Urinary bladder (tissue), 3 donors: ENCODE measurements at regions not wholly inside any gene's neighbourhood (a gene's known extent, or its start where the extent isn't known, plus 50 kb on each side); places are given as distances from the start of the nearest gene placed in this dataset.

Source experiments
- DNase-seq: peaks from one replicate; pipeline ENCODE4 v3.0.0-alpha.2; 2015; ENCODE audit errors: extremely low spot score
- H3K27ac ChIP-seq: one replicate; pipeline ENCODE4 v1.5.1; 2013; ENCODE audit warnings: low read depth, mild to moderate bottlenecking, moderate library complexity
- H3K36me3 ChIP-seq: one replicate; pipeline ENCODE4 v1.6.1; 2013; ENCODE audit warnings: mild to moderate bottlenecking, moderate library complexity; ENCODE audit not compliant: insufficient read depth
- H3K4me1 ChIP-seq: one replicate; pipeline ENCODE4 v1.6.1; 2013; ENCODE audit warnings: mild to moderate bottlenecking, moderate library complexity; ENCODE audit not compliant: insufficient read depth
- H3K4me3 ChIP-seq: one replicate; pipeline ENCODE4 v1.5.1; 2013; ENCODE audit warnings: low read depth, low read length
- WGBS: extraction: QIAGEN DNeasy Blood & Tissue Kit; methylation state at CpG from one replicate; pipeline ENCODE4 v1.1.7; 2013; 5-methylcytosine and 5-hydroxymethylcytosine counted together
- donor health status: healthy with polysubstance abuse.
- donor health status: healthy.

- H3K4me3 ChIP-seq, result no peak overlapping the region
- no peak for DNase-seq
- H3K36me3 ChIP-seq, result no peaks in the 10 kb centered on the region
- no peaks in the 10 kb centered on the region for H3K4me1 ChIP-seq
- 90% methylated on average over 5 of the region's 5 CpGs for WGBS
- no peak overlapping the region for H3K27ac ChIP-seq
Measured at GRCh38 chr6:165830761-165831160, 167.7 kb upstream of the PDE10A start.

GRCh38 chr6:165829376-165829775 lies 166.3 kb upstream of the PDE10A start:
- Histone ChIP-seq H3K27ac (no peak overlapping the region), H3K4me3 (no peak overlapping the region), H3K36me3 (no peaks in the 10 kb centered on the region), H3K4me1 (no peaks in the 10 kb centered on the region)
- no peak for DNase-seq
- WGBS, result 95% methylated on average over 6 of the region's 6 CpGs

GRCh38 chr6:165827190-165827518 lies 164.1 kb upstream of the PDE10A start:
- no peak for DNase-seq
- Histone ChIP-seq H3K4me1 (no peaks in the 10 kb centered on the region), H3K27ac (no peak overlapping the region), H3K36me3 (no peaks in the 10 kb centered on the region), H3K4me3 (no peak overlapping the region)
- 95% methylated on average over 19 of the region's 19 CpGs for WGBS

- Histone ChIP-seq H3K4me1 (no peaks in the 10 kb centered on the region), H3K36me3 (no peaks in the 10 kb centered on the region), H3K4me3 (no peak overlapping the region), H3K27ac (no peak overlapping the region)
- DNase-seq, result no peak
- WGBS, result 95% methylated on average over 33 of the region's 33 CpGs
Measured at GRCh38 chr6:165826487-165827189, 163.6 kb upstream of the PDE10A start.

GRCh38 chr6:165825256-165825815 lies 162.3 kb upstream of the PDE10A start:
- no peak overlapping the region for H3K4me3 ChIP-seq
- 63% methylated on average over 9 of the region's 9 CpGs for WGBS
- H3K27ac ChIP-seq, result no peak overlapping the region
- DNase-seq, result no peak
- H3K4me1 ChIP-seq, result no peaks in the 10 kb centered on the region
- H3K36me3 ChIP-seq, result no peaks in the 10 kb centered on the region

GRCh38 chr6:165823609-165824326 lies 160.7 kb upstream of the PDE10A start:
- Histone ChIP-seq H3K36me3 (no peaks in the 10 kb centered on the region), H3K4me1 (no peaks in the 10 kb centered on the region), H3K27ac (no peak overlapping the region), H3K4me3 (no peak overlapping the region)
- DNase-seq, result no peak
- whole genome bisulfite sequencing, result 89% methylated on average over 10 of the region's 10 CpGs

GRCh38 chr6:165822501-165822900 lies 159.5 kb upstream of the PDE10A start:
- DNase-seq, result no peak
- H3K27ac ChIP-seq, result no peak overlapping the region
- H3K4me1 ChIP-seq, result no peaks in the 10 kb centered on the region

GRCh38 chr6:165821754-165822153 lies 158.7 kb upstream of the PDE10A start:
- Histone ChIP-seq H3K27ac (no peak overlapping the region), H3K36me3 (no peaks in the 10 kb centered on the region), H3K4me1 (no peaks in the 10 kb centered on the region), H3K4me3 (no peak overlapping the region)
- WGBS, result 85% methylated on average over 9 of the region's 9 CpGs
- DNase-seq, result no peak

More at GRCh38 chr6:165822501-165822900, 159.5 kb upstream of the PDE10A start:
- no peaks in the 10 kb centered on the region for H3K36me3 ChIP-seq
- 87% methylated on average over 7 of the region's 7 CpGs for WGBS
- H3K4me3 ChIP-seq, result no peak overlapping the region

GRCh38 chr6:165820934-165821333 lies 157.9 kb upstream of the PDE10A start:
- H3K36me3 ChIP-seq, result no peaks in the 10 kb centered on the region
- DNase-seq, result no peak
- H3K4me1 ChIP-seq, result no peaks in the 10 kb centered on the region
- no peak overlapping the region for H3K27ac ChIP-seq
- H3K4me3 ChIP-seq, result no peak overlapping the region
- 62% methylated on average over 6 of the region's 6 CpGs for WGBS

- Histone ChIP-seq H3K4me3 (no peak overlapping the region), H3K4me1 (no peaks in the 10 kb centered on the region), H3K27ac (no peak overlapping the region), H3K36me3 (no peaks in the 10 kb centered on the region)
- no peak for DNase-seq
- whole genome bisulfite sequencing, result 38% methylated on average over 4 of the region's 4 CpGs
Measured at GRCh38 chr6:165820407-165820806, 157.4 kb upstream of the PDE10A start.

GRCh38 chr6:165819394-165819793 lies 156.4 kb upstream of the PDE10A start:
- Histone ChIP-seq H3K4me1 (no peaks in the 10 kb centered on the region), H3K4me3 (no peak overlapping the region), H3K27ac (no peak overlapping the region), H3K36me3 (no peaks in the 10 kb centered on the region)
- WGBS, result 19% methylated on average over 21 of the region's 21 CpGs
- DNase-seq, result no peak

- no peak for DNase-seq
- no peaks in the 10 kb centered on the region for H3K36me3 ChIP-seq
- 54% methylated on average over 4 of the region's 4 CpGs for WGBS
- H3K27ac ChIP-seq, result no peak overlapping the region
- H3K4me1 ChIP-seq, result no peaks in the 10 kb centered on the region
- no peak overlapping the region for H3K4me3 ChIP-seq
Measured at GRCh38 chr6:165818200-165818599, 155.2 kb upstream of the PDE10A start.

GRCh38 chr6:165817771-165818170 lies 154.7 kb upstream of the PDE10A start:
- Histone ChIP-seq H3K4me1 (no peaks in the 10 kb centered on the region), H3K36me3 (no peaks in the 10 kb centered on the region), H3K27ac (no peak overlapping the region), H3K4me3 (no peak overlapping the region)
- WGBS, result 67% methylated on average over 7 of the region's 7 CpGs
- no peak for DNase-seq

- H3K4me3 ChIP-seq, result no peak overlapping the region
- 84% methylated on average over 3 of the region's 3 CpGs for WGBS
- no peaks in the 10 kb centered on the region for H3K4me1 ChIP-seq
- DNase-seq, result no peak
- H3K36me3 ChIP-seq, result no peaks in the 10 kb centered on the region
- no peak overlapping the region for H3K27ac ChIP-seq
Measured at GRCh38 chr6:165817148-165817547, 154.1 kb upstream of the PDE10A start.
